HepG2 (cell line): ENCODE measurements at regions not wholly inside any gene's neighbourhood (a gene's known extent, or its start where the extent isn't known, plus 50 kb on each side); places are given as distances from the start of the nearest gene placed in this dataset.
"Not testable (repeated sequence)": the region's sequence is repeated elsewhere in the genome, so short reads cannot be mapped to it uniquely, and the experiment has no call there.

ENCODE experiments used
- ATAC-seq: fragments of 200-7000 bp; cut with Tn5 transposase; 3 replicates; pipeline ENCODE4 v1.9.1; 2020; ENCODE audit warnings: mild to moderate bottlenecking, moderate library complexity
- BruUV-seq: library from RNA; stranded (reverse); fragments of 400-500 nt; replicated peaks from 2 replicates; lab custom pipeline; 2021; lab: Mats Ljungman, UMichigan
- CTCF ChIA-PET: fragments of 300-600 bp; formaldehyde crosslinking; extraction: SDS; loops from one replicate; lab custom pipeline; 2021; ENCODE audit warnings: low total read pairs, inconsistent platforms, low intra/inter-chr PET ratio; lab: Yijun Ruan, JAX
- POLR2A ChIA-PET: fragments of 350-600 bp; sonication (Branson Sonifier 250); formaldehyde crosslinking; loops from one replicate; lab custom pipeline; 2020; ENCODE audit warnings: antibody characterized with exemption, inconsistent platforms; lab: Yijun Ruan, JAX
- DNase-seq: peaks from one replicate; pipeline ENCODE4 v3.0.0-alpha.2; 2015; ENCODE audit warnings: low spot score
- FAIRE-seq: peaks from 3 replicates; lab custom pipeline; 2011; peaks lifted over from hg19 to GRCh38; lab: Jason Lieb, UNC
- H2AFZ ChIP-seq: one replicate; pipeline ENCODE4 v1.6.1; 2011; ENCODE audit warnings: low read length, inconsistent platforms
- H3K27ac ChIP-seq: fragments of 300-600 bp; 3 replicates; pipeline ENCODE4 v1.8.0; 2011; ENCODE audit warnings: mixed run types, mild to moderate bottlenecking, mixed read lengths, low read length, inconsistent platforms; ENCODE audit not compliant: insufficient read depth; ENCODE audit errors: extremely low read length
- H3K27me3 ChIP-seq, 2 experiments: fragments of 200-600 bp in 1 of 2; 2 replicates in 1 of 2; 3 replicates in 1 of 2; pipeline versions ENCODE4 v1.6.0 to v1.8.0; 2011; ENCODE audit warnings: low read length in 2 of 2, mild to moderate bottlenecking in 2 of 2, moderate library complexity in 2 of 2, inconsistent platforms in 1 of 2; ENCODE audit not compliant: insufficient read depth in 2 of 2, control insufficient read depth in 1 of 2
- H3K36me3 ChIP-seq, 2 experiments: fragments of 200-600 bp in 1 of 2; replicated peaks in 1 of 2; 2 replicates in 1 of 2; 3 replicates in 1 of 2; pipeline versions ENCODE4 v1.5.1 to v1.8.0; 2011; ENCODE audit warnings: low read length in 2 of 2, inconsistent platforms in 1 of 2; ENCODE audit not compliant: insufficient read depth in 2 of 2, control insufficient read depth in 1 of 2
- H3K4me1 ChIP-seq: 2 replicates; pipeline ENCODE4 v1.5.1; 2012; ENCODE audit warnings: low read length, inconsistent platforms; ENCODE audit not compliant: insufficient read depth
- H3K4me2 ChIP-seq: 2 replicates; pipeline ENCODE4 v1.6.0; 2011; ENCODE audit warnings: low read depth, low read length, inconsistent platforms
- H3K4me3 ChIP-seq, 3 experiments: fragments of 200-600 bp in 1 of 3; sonication (generic), shearing (Covaris generic) in 1 of 3; replicated peaks in 1 of 3; 2 replicates each; pipeline ENCODE4 v1.5.1; 2011 to 2016; ENCODE audit warnings: low read length in 3 of 3, inconsistent platforms in 2 of 3, low read depth in 2 of 3, mild to moderate bottlenecking in 2 of 3, control low read depth in 1 of 3, mixed read lengths in 1 of 3; ENCODE audit not compliant: insufficient read depth in 1 of 3
- H3K79me2 ChIP-seq: one replicate; pipeline ENCODE4 v1.6.1; 2011; ENCODE audit warnings: low read length, inconsistent platforms; ENCODE audit not compliant: insufficient read depth
- H3K9ac ChIP-seq: 2 replicates; pipeline ENCODE4 v1.6.0; 2011; ENCODE audit warnings: mild to moderate bottlenecking, low read depth, low read length, inconsistent platforms; ENCODE audit not compliant: insufficient read depth
- H3K9me3 ChIP-seq: 2 replicates; pipeline ENCODE4 v1.5.1; 2012; ENCODE audit warnings: mild to moderate bottlenecking, low read length
- H4K20me1 ChIP-seq: 2 replicates; pipeline ENCODE4 v1.6.0; 2011; ENCODE audit warnings: inconsistent platforms, mild to moderate bottlenecking, low read length, moderate library complexity; ENCODE audit not compliant: insufficient read depth
- WGBS: methylation state at CpG from one replicate; pipeline ENCODE4 v1.1.6; 2017; ENCODE audit warnings: low lambda C conversion rate; 5-methylcytosine and 5-hydroxymethylcytosine counted together
- in situ Hi-C: cut with HindIII; loops from 2 replicates; pipeline ENCODE4 v1.10.0; 2017; ENCODE audit warnings: low pct_unique_long_range_greater_than_20kb; ENCODE audit not compliant: extremely low pct_ligation_motif_present
- intact Hi-C: fragments of 100-400 bp; cut with micrococcal nuclease; formaldehyde crosslinking; loops from one replicate; pipeline ENCODE4 v1.10.0; 2022; ENCODE audit not compliant: unreplicated experiment

GRCh38 chr2:111331099-111331724, 210.5 kb downstream of the BCL2L11 start:
- H3K4me1 ChIP-seq, H3K9ac ChIP-seq, intact Hi-C loops, POLR2A ChIA-PET, H2AFZ ChIP-seq, in situ Hi-C loops, H3K79me2 ChIP-seq, FAIRE-seq, H3K27ac ChIP-seq, ATAC-seq, H3K27me3 ChIP-seq, H3K4me2 ChIP-seq, H3K9me3 ChIP-seq, DNase-seq, H3K4me3 ChIP-seq, H4K20me1 ChIP-seq, CTCF ChIA-PET, BruUV-seq, H3K36me3 ChIP-seq: not testable (repeated sequence)
- 88% methylated on average over 2 of the region's 2 CpGs for whole genome bisulfite sequencing

DNA sequence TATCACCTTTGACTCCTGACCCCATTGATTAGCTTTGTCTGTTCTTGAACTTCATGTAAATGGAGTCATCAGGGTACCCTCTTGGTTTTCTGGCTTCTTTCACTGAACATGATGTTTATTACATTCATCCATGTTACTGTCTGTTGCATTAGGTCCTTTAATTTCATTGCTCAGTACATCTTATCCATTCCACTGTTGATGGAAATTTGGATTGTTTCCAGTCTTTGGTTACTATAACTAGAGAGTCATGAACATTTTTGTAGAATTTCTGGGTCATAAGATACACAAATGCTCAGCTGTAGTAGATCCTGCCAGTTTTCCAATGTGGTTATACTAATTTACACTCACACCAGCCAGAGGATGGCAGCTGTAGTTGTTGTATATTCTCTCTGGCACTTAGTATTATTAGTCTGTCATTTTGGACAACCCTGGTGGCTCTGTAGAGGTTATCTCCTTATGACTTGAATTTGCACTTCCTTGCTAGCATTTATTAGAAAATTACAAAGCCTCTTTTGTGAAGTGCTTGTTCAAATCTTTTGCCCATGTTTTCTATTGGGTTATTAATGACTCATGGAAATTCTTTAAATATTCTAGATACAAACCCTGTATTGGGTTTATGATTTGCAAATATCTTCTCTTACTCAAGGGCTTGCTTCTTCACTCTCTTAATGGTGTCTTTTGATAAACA, 214.7 kb downstream of the BCL2L11 start:
- H3K36me3 ChIP-seq, H3K9ac ChIP-seq, BruUV-seq, H3K4me2 ChIP-seq, H3K4me3 ChIP-seq, H3K27ac ChIP-seq, in situ Hi-C loops, FAIRE-seq, H3K9me3 ChIP-seq, H3K4me1 ChIP-seq, DNase-seq, POLR2A ChIA-PET, CTCF ChIA-PET, intact Hi-C loops, H2AFZ ChIP-seq, H3K79me2 ChIP-seq, H3K27me3 ChIP-seq, ATAC-seq, H4K20me1 ChIP-seq: not testable (repeated sequence)

- BruUV-seq, intact Hi-C loops, H3K36me3 ChIP-seq, H3K4me1 ChIP-seq, H3K27me3 ChIP-seq, H3K4me3 ChIP-seq, FAIRE-seq, in situ Hi-C loops, H4K20me1 ChIP-seq, H3K9me3 ChIP-seq, POLR2A ChIA-PET, H3K27ac ChIP-seq, ATAC-seq, H2AFZ ChIP-seq, CTCF ChIA-PET, H3K4me2 ChIP-seq, H3K9ac ChIP-seq, DNase-seq, H3K79me2 ChIP-seq: not testable (repeated sequence)
- no CpG with 5 or more reads among the region's 2 CpGs for whole genome bisulfite sequencing
Observed at GRCh38 chr2:111338474-111338873, 217.8 kb downstream of the BCL2L11 start.

GRCh38 chr2:111339476-111339875, 218.8 kb downstream of the BCL2L11 start:
- H4K20me1 ChIP-seq, in situ Hi-C loops, intact Hi-C loops, H3K36me3 ChIP-seq, ATAC-seq, DNase-seq, H3K4me2 ChIP-seq, H2AFZ ChIP-seq, H3K4me1 ChIP-seq, H3K9me3 ChIP-seq, H3K27ac ChIP-seq, BruUV-seq, H3K9ac ChIP-seq, H3K27me3 ChIP-seq, CTCF ChIA-PET, H3K79me2 ChIP-seq, POLR2A ChIA-PET, FAIRE-seq, H3K4me3 ChIP-seq: not testable (repeated sequence)
- WGBS = no CpG with 5 or more reads among the region's 1 CpG
